Pancreas (tissue), 10 donors: ENCODE measurements at regions not wholly inside any gene's neighbourhood (a gene's known extent, or its start where the extent isn't known, plus 50 kb on each side); places are given as distances from the start of the nearest gene placed in this dataset.

Experiments
- ATAC-seq, 4 donors: fragments of 200-7000 bp; cut with Tn5 transposase; one replicate each; pipeline versions ENCODE4 v1.8.0 to v1.9.1; 2020; ENCODE audit warnings: mild to moderate bottlenecking in 4 of 4, moderate library complexity in 4 of 4
- DNase-seq, 6 donors: peaks; one replicate each; pipeline ENCODE4 v3.0.0-alpha.2; 2020
- FAIRE-seq: peaks from 2 replicates; lab custom pipeline; 2012; peaks lifted over from hg19 to GRCh38; lab: Jason Lieb, UNC
- H3K27ac ChIP-seq, 4 donors: fragments of 200-600 bp; sonication (generic); 1 replicate in 3 of 4; 2 replicates in 1 of 4; pipeline versions ENCODE4 v1.5.0 to v1.8.0; 2020
- H3K27me3 ChIP-seq, 4 donors: fragments of 200-600 bp; one replicate each; pipeline ENCODE4 v1.8.0; 2021
- H3K36me3 ChIP-seq, 3 donors: fragments of 200-600 bp; sonication (generic) in 1 of 3; one replicate each; pipeline versions ENCODE4 v1.5.0 to v1.8.0; 2020 to 2021
- H3K4me1 ChIP-seq, 3 donors: fragments of 200-600 bp; one replicate each; pipeline ENCODE4 v1.8.0; 2021
- H3K4me3 ChIP-seq, 4 donors: fragments of 200-600 bp; sonication (generic) in 2 of 4; one replicate each; pipeline versions ENCODE4 v1.5.0 to v1.8.0; 2020 to 2021
- H3K9me3 ChIP-seq, 4 donors: fragments of 200-600 bp; one replicate each; pipeline ENCODE4 v1.8.0; 2021
- WGBS, 2 donors: extraction: QIAGEN DNeasy Blood & Tissue Kit; methylation state at CpG; one replicate each; pipeline ENCODE4 v1.1.7; 2013; 5-methylcytosine and 5-hydroxymethylcytosine counted together
- intact Hi-C, 3 donors: fragments of 100-400 bp; cut with DNase I; formaldehyde crosslinking; loops; one replicate each; pipeline versions ENCODE4 v1.11.1 to v1.14.2; 2022
- TF ChIP-seq, protein P1 (sequence below), 4 donors: fragments of 200-600 bp; sonication (generic) in 3 of 4; IDR thresholded peaks; one replicate each; pipeline versions ENCODE4 v1.5.0 to v1.8.0; 2021; ENCODE audit warnings: antibody characterized with exemption in 4 of 4
- donor health status: healthy with polysubstance abuse.
- donor health status: DM: no; HTN: no; CAD: no; lungs with moderate emphysema.
- donor health status: DM: no; HTN: no; CAD: no.
- donor health status: control.
- donor health status: control.
- donor health status: Bipolar disorder and iron deficiency.
- donor health status: DM: yes; HTN: yes; CAD: no.
- donor health status: DM: no; HTN: no; CAD: no.
- donor health status: DM: no; HTN: no; CAD: no.
- donor health status: DM: yes; HTN: yes; CAD: no.

- intact Hi-C loops, result no loop called here
- H3K36me3 ChIP-seq, result no peaks in the 10 kb centered on the region
- H3K9me3 ChIP-seq, result no peaks in the 10 kb centered on the region
- H3K27ac ChIP-seq, result no peak overlapping the region
- H3K27me3 ChIP-seq, result no peaks in the 10 kb centered on the region
- no peak for DNase-seq
- no peak for ATAC-seq
- no peak for FAIRE-seq
- no peaks in the 10 kb centered on the region for H3K4me1 ChIP-seq
- WGBS, 2 donors, result 73% methylated on average over 3 of the region's 3 CpGs
- no peak overlapping the region for H3K4me3 ChIP-seq
- TF ChIP-seq, protein P1, sequence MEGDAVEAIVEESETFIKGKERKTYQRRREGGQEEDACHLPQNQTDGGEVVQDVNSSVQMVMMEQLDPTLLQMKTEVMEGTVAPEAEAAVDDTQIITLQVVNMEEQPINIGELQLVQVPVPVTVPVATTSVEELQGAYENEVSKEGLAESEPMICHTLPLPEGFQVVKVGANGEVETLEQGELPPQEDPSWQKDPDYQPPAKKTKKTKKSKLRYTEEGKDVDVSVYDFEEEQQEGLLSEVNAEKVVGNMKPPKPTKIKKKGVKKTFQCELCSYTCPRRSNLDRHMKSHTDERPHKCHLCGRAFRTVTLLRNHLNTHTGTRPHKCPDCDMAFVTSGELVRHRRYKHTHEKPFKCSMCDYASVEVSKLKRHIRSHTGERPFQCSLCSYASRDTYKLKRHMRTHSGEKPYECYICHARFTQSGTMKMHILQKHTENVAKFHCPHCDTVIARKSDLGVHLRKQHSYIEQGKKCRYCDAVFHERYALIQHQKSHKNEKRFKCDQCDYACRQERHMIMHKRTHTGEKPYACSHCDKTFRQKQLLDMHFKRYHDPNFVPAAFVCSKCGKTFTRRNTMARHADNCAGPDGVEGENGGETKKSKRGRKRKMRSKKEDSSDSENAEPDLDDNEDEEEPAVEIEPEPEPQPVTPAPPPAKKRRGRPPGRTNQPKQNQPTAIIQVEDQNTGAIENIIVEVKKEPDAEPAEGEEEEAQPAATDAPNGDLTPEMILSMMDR (IDR thresholded peaks at IDR 0.05), result no peak
Measured at GRCh38 chr14:26905229-26905628, 307.4 kb upstream of the NOVA1 start.

- Histone ChIP-seq H3K9me3 (no peaks in the 10 kb centered on the region), H3K4me1 (no peaks in the 10 kb centered on the region), H3K27me3 (no peaks in the 10 kb centered on the region), H3K27ac (no peak overlapping the region), H3K36me3 (no peaks in the 10 kb centered on the region), H3K4me3 (no peak overlapping the region)
- DNase-seq, result no peak
- FAIRE-seq, result no peak
- intact Hi-C loops, result no loop called here
- TF ChIP-seq, protein P1 (IDR thresholded peaks at IDR 0.05), result no peak
- ATAC-seq, result no peak
Measured at GRCh38 chr14:26913786-26914185, 316.0 kb upstream of the NOVA1 start.

DNA sequence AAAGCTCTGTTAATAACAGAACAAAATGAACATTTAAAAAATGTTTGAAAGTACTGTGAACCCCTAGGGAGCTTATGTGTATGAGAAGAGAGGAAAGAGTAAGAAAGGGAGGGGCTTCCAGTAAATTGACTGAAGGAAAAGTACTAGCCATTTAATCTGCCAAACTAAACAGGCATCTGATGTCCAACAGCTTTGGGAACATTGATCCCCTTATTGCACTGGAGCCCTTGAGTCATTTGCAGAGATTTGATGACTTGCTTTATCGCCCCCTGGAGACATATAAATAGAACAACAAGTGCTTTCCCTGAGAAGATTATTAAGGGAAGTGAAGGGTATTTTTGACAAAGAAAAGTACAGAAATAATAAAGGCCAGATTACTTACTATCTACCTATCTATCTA, 319.3 kb upstream of the NOVA1 start:
- Histone ChIP-seq H3K4me3 (no peak overlapping the region), H3K27me3 (no peaks in the 10 kb centered on the region), H3K9me3 (no peaks in the 10 kb centered on the region), H3K4me1 (no peaks in the 10 kb centered on the region), H3K27ac (no peak overlapping the region), H3K36me3 (no peaks in the 10 kb centered on the region)
- TF ChIP-seq, protein P1 (IDR thresholded peaks at IDR 0.05), result peak in 1 of 4 donors; percentile 33
- 6 to 10% methylated on average over 1 of the region's 1 CpG for WGBS, 2 donors
- FAIRE-seq (no peak), ATAC-seq (peak in 3 of 4 donors; percentile 80 to 87 (median 82)), DNase-seq (no peak)
- intact Hi-C loops, result loop anchor here in 1 of 3 donors (5.0 kb wide), 1 partner anchor 320 kb away; the partner anchor contains the start of gene NOVA1

GRCh38 chr14:26925876-26926584, 328.2 kb upstream of the NOVA1 start:
- DNase-seq (no peak), FAIRE-seq (no peak), ATAC-seq (no peak)
- TF ChIP-seq, protein P1 (IDR thresholded peaks at IDR 0.05), result no peak
- no peaks in the 10 kb centered on the region for H3K4me1 ChIP-seq
- H3K27ac ChIP-seq, result no peak overlapping the region
- no peaks in the 10 kb centered on the region for H3K27me3 ChIP-seq
- intact Hi-C loops, result no loop called here
- H3K36me3 ChIP-seq, result no peaks in the 10 kb centered on the region
- H3K9me3 ChIP-seq, result no peaks in the 10 kb centered on the region
- whole genome bisulfite sequencing, 2 donors, result 70 to 80% methylated on average over 8 of the region's 8 CpGs
- H3K4me3 ChIP-seq, result no peak overlapping the region

- FAIRE-seq (no peak), DNase-seq (no peak), ATAC-seq (no peak)
- Histone ChIP-seq H3K4me1 (no peaks in the 10 kb centered on the region), H3K27ac (no peak overlapping the region), H3K9me3 (no peaks in the 10 kb centered on the region), H3K4me3 (no peak overlapping the region), H3K36me3 (no peaks in the 10 kb centered on the region), H3K27me3 (no peaks in the 10 kb centered on the region)
- 47 to 58% methylated on average over 3 of the region's 3 CpGs for WGBS, 2 donors
- intact Hi-C loops, result no loop called here
- TF ChIP-seq, protein P1 (IDR thresholded peaks at IDR 0.05), result no peak
Measured at GRCh38 chr14:26926585-26926984, 328.8 kb upstream of the NOVA1 start.
